ENCODE measurements at regions not wholly inside any gene's neighbourhood (a gene's known extent, or its start where the extent isn't known, plus 50 kb on each side); places are given as distances from the start of the nearest gene placed in this dataset.

DNA sequence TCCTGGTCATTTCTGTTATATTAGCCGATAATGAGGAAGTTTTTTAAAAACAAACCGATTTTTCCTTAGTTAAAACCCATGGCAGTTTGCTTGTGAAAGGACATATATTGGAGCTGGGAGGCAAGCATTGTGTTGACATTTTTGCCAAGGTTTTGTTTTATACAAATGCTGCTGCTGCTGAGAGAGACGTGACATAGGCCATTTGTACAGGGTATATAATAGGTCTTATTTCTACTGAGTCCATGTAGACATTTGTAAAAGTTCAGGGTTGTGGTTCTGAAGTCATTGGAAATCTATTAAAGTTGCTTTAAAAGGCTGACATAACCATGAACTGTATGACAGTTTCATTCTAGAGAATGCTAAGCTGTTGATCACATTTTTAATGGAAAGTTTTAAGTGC is 424.0 kb upstream of the FANCL start:
- Histone ChIP-seq H3K4me3 (no peak overlapping the region), H3K27ac (no peak overlapping the region), H3K36me3 (replicated peaks in 1 of 2; ENCODE audit: insufficient read depth in 1 of 2, low read depth in 2 of 2) (no peaks in the 10 kb centered on the region), H3K4me1 (no peaks in the 10 kb centered on the region), H3K27me3 (no peaks in the 10 kb centered on the region), H3K9me3 (no peaks in the 10 kb centered on the region)
- no peak for ATAC-seq
- no peak for TF ChIP-seq POLR2A (IDR thresholded peaks at IDR 0.05)
- TF ChIP-seq, protein P1, sequence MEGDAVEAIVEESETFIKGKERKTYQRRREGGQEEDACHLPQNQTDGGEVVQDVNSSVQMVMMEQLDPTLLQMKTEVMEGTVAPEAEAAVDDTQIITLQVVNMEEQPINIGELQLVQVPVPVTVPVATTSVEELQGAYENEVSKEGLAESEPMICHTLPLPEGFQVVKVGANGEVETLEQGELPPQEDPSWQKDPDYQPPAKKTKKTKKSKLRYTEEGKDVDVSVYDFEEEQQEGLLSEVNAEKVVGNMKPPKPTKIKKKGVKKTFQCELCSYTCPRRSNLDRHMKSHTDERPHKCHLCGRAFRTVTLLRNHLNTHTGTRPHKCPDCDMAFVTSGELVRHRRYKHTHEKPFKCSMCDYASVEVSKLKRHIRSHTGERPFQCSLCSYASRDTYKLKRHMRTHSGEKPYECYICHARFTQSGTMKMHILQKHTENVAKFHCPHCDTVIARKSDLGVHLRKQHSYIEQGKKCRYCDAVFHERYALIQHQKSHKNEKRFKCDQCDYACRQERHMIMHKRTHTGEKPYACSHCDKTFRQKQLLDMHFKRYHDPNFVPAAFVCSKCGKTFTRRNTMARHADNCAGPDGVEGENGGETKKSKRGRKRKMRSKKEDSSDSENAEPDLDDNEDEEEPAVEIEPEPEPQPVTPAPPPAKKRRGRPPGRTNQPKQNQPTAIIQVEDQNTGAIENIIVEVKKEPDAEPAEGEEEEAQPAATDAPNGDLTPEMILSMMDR (IDR thresholded peaks at IDR 0.05): no peak
- intact Hi-C loops (cut with DNase I): no loop called here
- no peak for DNase-seq
- 54 to 62% methylated on average over 3 of the region's 3 CpGs for WGBS, 2 donors

DNA sequence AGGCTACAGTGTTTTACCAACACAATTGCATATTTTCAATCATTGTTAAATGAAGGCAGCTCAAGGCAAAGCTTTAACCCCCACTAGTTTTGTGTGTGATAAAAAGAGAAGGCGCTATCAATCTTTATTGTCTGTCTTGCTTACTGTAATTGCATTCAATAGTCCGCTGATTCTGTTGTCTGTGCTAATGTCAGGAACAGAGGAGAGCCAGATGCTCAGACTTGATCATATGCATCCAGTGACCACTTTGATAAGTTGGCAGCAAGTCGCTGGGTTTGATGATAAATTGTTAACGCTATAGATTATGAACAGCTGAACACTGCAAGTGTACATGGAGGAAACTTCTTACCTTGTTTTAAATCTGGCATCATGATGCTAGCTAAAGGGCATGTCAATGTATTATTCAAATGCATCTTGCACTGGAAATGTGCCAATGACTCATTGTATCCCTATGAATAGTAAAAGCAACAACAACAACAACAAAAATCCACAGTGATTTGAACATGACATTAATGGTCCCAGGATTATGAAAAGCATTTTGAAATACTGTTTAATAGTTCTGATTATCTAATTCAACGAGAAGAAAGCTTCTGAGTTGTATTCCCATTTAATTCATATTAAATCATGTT is 423.5 kb upstream of the FANCL start:
- TF ChIP-seq POLR2A (IDR thresholded peaks at IDR 0.05): no peak
- TF ChIP-seq, protein P1 (IDR thresholded peaks at IDR 0.05): no peak
- DNase-seq: no peak
- WGBS, 2 donors: 60 to 68% methylated on average over 5 of the region's 5 CpGs
- Histone ChIP-seq H3K27ac (no peak overlapping the region), H3K27me3 (no peaks in the 10 kb centered on the region), H3K9me3 (no peaks in the 10 kb centered on the region), H3K4me3 (no peak overlapping the region), H3K36me3 (replicated peaks in 1 of 2; ENCODE audit: insufficient read depth in 1 of 2, low read depth in 2 of 2) (no peaks in the 10 kb centered on the region), H3K4me1 (no peaks in the 10 kb centered on the region)
- intact Hi-C loops (cut with DNase I): no loop called here
- ATAC-seq: no peak

DNA sequence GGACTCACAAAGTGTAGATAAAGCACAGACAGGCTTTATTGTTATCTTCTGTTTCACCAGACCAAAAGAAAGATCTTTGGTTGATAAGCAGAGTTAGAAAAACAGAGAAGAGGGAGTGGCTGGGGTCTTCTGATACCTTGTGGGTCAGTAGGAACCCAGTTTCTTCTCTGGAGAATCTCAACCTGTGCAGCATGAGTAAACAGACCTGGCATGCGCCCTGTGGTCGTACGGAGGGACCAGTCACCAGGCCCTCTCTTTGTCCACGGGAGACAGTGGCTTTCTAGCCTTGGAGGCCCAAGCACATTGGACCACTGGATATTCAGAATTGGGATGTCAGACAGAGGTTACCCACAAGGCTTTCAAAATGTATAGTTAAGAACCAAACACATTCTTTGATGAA is 418.9 kb upstream of the FANCL start:
- ATAC-seq (no peak), DNase-seq (no peak)
- intact Hi-C loops (cut with DNase I): no loop called here
- Histone ChIP-seq H3K9me3 (no peaks in the 10 kb centered on the region), H3K27me3 (no peaks in the 10 kb centered on the region), H3K36me3 (replicated peaks in 1 of 2; ENCODE audit: insufficient read depth in 1 of 2, low read depth in 2 of 2) (no peaks in the 10 kb centered on the region), H3K27ac (no peak overlapping the region), H3K4me3 (no peak overlapping the region), H3K4me1 (no peaks in the 10 kb centered on the region)
- TF ChIP-seq, protein P1 (IDR thresholded peaks at IDR 0.05): no peak
- WGBS, 2 donors: 64 to 72% methylated on average over 4 of the region's 4 CpGs

DNA sequence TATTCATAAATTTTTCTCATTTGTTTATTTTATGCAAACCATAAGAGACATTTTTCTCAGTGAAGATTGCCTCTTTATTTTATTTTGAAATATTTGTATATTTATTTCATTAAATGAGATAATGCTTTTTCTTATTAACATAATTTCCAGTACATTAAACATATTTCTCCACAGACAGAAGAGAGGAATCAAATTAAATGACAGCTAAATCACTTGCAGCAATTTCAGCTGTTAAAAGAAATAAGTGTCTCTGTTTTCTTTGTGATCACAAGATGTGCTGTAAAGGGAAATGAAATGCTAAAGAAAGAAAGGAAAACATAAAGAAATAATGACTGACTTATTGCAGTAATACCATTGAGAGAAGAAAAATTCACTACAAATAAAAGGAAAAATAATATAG is 414.0 kb upstream of the FANCL start:
- Histone ChIP-seq H3K27me3 (no peaks in the 10 kb centered on the region), H3K36me3 (replicated peaks in 1 of 2; ENCODE audit: insufficient read depth in 1 of 2, low read depth in 2 of 2) (no peaks in the 10 kb centered on the region), H3K9me3 (no peaks in the 10 kb centered on the region), H3K4me1 (no peaks in the 10 kb centered on the region), H3K4me3 (no peak overlapping the region), H3K27ac (no peak overlapping the region)
- ATAC-seq (no peak), DNase-seq (no peak)
- TF ChIP-seq, protein P1 (IDR thresholded peaks at IDR 0.05): no peak
- no peak for TF ChIP-seq POLR2A (IDR thresholded peaks at IDR 0.05)
- intact Hi-C loops (cut with DNase I): no loop called here

DNA sequence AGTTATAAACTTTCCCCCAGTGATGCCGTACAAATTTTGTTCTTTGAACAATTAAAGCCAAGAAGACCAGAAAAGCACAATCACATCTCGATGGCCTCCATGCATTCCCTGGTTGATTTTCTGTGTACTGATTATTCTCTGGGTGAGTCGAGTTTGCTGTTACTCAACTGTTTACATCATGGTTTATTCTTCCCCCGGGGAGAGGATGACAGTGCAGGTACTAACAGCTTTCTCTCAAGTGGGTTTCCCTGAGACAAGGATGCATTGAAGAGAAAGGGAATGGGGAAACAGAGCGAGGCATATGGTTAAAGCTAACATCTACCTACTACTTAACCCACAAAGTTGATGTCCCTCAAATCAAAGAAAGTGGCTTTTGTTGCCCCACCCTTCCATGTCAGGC is 410.8 kb upstream of the FANCL start:
- no peaks in the 10 kb centered on the region for H3K36me3 ChIP-seq (replicated peaks in 1 of 2; ENCODE audit: insufficient read depth in 1 of 2, low read depth in 2 of 2)
- TF ChIP-seq, protein P1 (IDR thresholded peaks at IDR 0.05): no peak
- no peak for TF ChIP-seq POLR2A (IDR thresholded peaks at IDR 0.05)
- DNase-seq (no peak), ATAC-seq (no peak)
- no peak overlapping the region for H3K4me3 ChIP-seq
- intact Hi-C loops (cut with DNase I): no loop called here
- H3K27ac ChIP-seq: no peak overlapping the region
- H3K9me3 ChIP-seq: no peaks in the 10 kb centered on the region
- H3K4me1 ChIP-seq: no peaks in the 10 kb centered on the region
- H3K27me3 ChIP-seq: no peaks in the 10 kb centered on the region
- 56 to 61% methylated on average over 5 of the region's 5 CpGs for WGBS, 2 donors
